ENCODE measurements at regions not wholly inside any gene's neighbourhood (a gene's known extent, or its start where the extent isn't known, plus 50 kb on each side); places are given as distances from the start of the nearest gene placed in this dataset.

DNA sequence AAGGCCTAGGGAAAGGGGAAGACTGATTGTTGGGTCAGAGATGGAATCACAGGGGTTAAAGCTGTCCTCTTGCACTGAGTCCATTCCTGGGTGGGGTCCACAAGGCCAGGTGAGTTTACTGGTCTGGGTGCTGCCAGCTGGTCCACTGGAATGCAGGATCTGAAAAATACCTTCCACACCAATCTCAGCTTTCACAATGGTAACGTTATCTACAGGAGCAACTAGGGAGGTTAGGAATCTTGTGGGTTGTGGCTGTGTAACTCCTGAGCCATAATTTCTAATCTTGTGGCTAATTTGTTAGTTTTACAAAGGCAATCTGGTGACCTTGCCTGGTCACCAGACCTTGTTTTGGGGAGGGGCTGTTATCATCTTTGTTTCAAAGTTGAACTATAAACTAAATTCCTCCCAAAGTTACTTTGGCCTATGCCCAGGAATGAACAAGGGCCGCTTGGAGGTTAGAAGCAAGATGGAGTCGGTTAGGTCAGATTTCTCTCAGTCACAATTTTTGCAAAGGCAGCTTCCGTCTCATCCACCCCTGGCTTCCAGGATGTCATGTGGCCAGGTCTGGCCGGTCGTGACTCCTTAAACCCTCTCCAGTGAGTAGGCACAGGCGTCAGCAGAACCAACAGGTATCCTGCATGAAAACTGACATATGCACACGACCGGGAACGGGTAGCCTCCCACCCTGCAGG, 123.3 kb upstream of the SH3BP4 start:
- Histone ChIP-seq H3K4me1 (ENCODE audit: insufficient read depth, low read length) (no peaks in the 10 kb centered on the region), H3K36me3 (ENCODE audit: insufficient read depth, low read length) (no peaks in the 10 kb centered on the region), H3K27me3 (ENCODE audit: control insufficient read depth in 1 of 2, insufficient read depth in 2 of 2, low read length in 2 of 2) (no peaks in the 10 kb centered on the region), H3K9me3 (ENCODE audit: low read length) (no peaks in the 10 kb centered on the region), H3K27ac (ENCODE audit: low read depth, low read length) (no peak overlapping the region), H3K4me3 (ENCODE audit: low read depth in 1 of 2, low read length in 2 of 2) (no peak overlapping the region), H3K9ac (ENCODE audit: low read length) (no peak overlapping the region)

DNA sequence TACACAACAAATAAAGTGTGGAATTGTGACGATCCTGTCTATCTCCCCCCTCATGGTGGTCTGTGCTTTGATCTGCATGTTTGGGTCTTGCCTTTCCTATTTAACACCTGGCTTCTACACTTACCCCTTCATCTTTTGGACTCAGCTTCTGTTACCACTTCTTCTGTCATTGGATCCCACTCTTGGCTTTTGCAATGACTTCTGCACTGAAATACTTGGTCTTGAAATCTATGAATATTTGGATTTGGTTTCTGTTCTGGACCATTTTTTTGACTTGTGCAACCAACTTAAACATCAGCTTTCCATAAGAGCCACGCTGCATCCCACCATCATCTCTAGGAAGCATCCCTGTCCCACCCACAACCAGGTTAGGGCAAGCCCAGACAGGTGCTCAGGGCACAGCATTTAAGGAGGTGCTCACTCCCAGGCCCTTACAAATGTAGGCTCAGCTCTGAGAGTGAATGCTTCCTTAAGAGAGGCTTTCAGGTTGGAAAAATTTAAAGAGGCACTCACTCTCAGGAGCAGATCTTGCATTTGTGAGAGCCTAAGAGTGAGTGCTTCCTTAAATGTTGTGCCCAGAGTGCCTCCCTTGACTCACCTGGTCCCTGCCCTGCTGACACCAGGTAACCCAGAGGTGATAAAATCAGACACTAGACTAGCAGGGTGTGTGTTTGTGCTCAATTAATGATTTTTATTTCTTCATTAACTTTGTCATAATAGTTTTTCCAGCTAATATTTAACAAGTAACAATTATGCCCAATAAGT, 124.5 kb upstream of the SH3BP4 start:
- Histone ChIP-seq H3K4me3 (ENCODE audit: low read depth in 1 of 2, low read length in 2 of 2) (no peak overlapping the region), H3K4me1 (ENCODE audit: insufficient read depth, low read length) (no peaks in the 10 kb centered on the region), H3K9ac (ENCODE audit: low read length) (no peak overlapping the region), H3K9me3 (ENCODE audit: low read length) (no peaks in the 10 kb centered on the region), H3K36me3 (ENCODE audit: insufficient read depth, low read length) (no peaks in the 10 kb centered on the region), H3K27me3 (ENCODE audit: control insufficient read depth in 1 of 2, insufficient read depth in 2 of 2, low read length in 2 of 2) (no peaks in the 10 kb centered on the region), H3K27ac (ENCODE audit: low read depth, low read length) (no peak overlapping the region)

- Histone ChIP-seq H3K9ac (ENCODE audit: low read length) (no peak overlapping the region), H3K27ac (ENCODE audit: low read depth, low read length) (no peak overlapping the region), H3K4me3 (ENCODE audit: low read depth in 1 of 2, low read length in 2 of 2) (no peak overlapping the region), H3K4me1 (ENCODE audit: insufficient read depth, low read length) (no peaks in the 10 kb centered on the region), H3K36me3 (ENCODE audit: insufficient read depth, low read length) (no peaks in the 10 kb centered on the region), H3K9me3 (ENCODE audit: low read length) (no peaks in the 10 kb centered on the region), H3K27me3 (ENCODE audit: control insufficient read depth in 1 of 2, insufficient read depth in 2 of 2, low read length in 2 of 2) (no peaks in the 10 kb centered on the region)
Observed at GRCh38 chr2:234826681-234827080, 125.1 kb upstream of the SH3BP4 start.

GRCh38 chr2:234825616-234826015, 126.2 kb upstream of the SH3BP4 start:
- no peak overlapping the region for H3K27ac ChIP-seq (ENCODE audit: low read depth, low read length)
- H3K9me3 ChIP-seq (ENCODE audit: low read length), result no peaks in the 10 kb centered on the region
- H3K4me1 ChIP-seq (ENCODE audit: insufficient read depth, low read length), result no peaks in the 10 kb centered on the region
- H3K9ac ChIP-seq (ENCODE audit: low read length), result no peak overlapping the region
- H3K36me3 ChIP-seq (ENCODE audit: insufficient read depth, low read length), result no peaks in the 10 kb centered on the region
- no peaks in the 10 kb centered on the region for H3K27me3 ChIP-seq (ENCODE audit: control insufficient read depth in 1 of 2, insufficient read depth in 2 of 2, low read length in 2 of 2)
- H3K4me3 ChIP-seq (ENCODE audit: low read depth in 1 of 2, low read length in 2 of 2), result no peak overlapping the region

DNA sequence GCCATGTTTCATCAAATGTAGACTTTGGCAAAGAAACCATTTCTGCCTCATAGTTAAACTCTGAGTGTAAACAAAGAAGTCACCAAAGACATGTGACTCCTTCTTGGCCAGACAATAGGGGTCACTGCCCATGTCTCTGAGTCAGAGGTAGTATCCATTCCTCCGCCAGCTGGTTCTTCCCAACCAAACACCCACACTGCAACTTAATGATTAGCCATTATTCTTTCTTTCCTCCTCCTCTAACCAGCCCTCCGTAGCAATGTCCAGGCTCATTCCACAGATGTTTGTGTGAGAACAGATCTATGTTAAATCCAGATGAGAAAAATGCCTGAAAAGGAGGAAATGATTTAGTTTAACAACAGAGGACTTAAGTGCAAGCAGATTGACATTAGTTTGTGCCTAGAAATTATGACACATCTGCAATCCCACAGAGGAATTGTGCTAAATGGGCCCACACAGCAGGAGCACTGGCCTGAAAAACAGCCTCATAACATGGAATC, 127.9 kb upstream of the SH3BP4 start:
- Histone ChIP-seq H3K27me3 (ENCODE audit: control insufficient read depth in 1 of 2, insufficient read depth in 2 of 2, low read length in 2 of 2) (no peaks in the 10 kb centered on the region), H3K4me1 (ENCODE audit: insufficient read depth, low read length) (no peaks in the 10 kb centered on the region), H3K9ac (ENCODE audit: low read length) (no peak overlapping the region), H3K36me3 (ENCODE audit: insufficient read depth, low read length) (no peaks in the 10 kb centered on the region), H3K9me3 (ENCODE audit: low read length) (no peaks in the 10 kb centered on the region), H3K27ac (ENCODE audit: low read depth, low read length) (no peak overlapping the region), H3K4me3 (ENCODE audit: low read depth in 1 of 2, low read length in 2 of 2) (no peak overlapping the region)

- no peaks in the 10 kb centered on the region for H3K36me3 ChIP-seq (ENCODE audit: insufficient read depth, low read length)
- no peaks in the 10 kb centered on the region for H3K9me3 ChIP-seq (ENCODE audit: low read length)
- H3K9ac ChIP-seq (ENCODE audit: low read length), result no peak overlapping the region
Observed at GRCh38 chr2:234823196-234823876, 128.5 kb upstream of the SH3BP4 start.

DNA sequence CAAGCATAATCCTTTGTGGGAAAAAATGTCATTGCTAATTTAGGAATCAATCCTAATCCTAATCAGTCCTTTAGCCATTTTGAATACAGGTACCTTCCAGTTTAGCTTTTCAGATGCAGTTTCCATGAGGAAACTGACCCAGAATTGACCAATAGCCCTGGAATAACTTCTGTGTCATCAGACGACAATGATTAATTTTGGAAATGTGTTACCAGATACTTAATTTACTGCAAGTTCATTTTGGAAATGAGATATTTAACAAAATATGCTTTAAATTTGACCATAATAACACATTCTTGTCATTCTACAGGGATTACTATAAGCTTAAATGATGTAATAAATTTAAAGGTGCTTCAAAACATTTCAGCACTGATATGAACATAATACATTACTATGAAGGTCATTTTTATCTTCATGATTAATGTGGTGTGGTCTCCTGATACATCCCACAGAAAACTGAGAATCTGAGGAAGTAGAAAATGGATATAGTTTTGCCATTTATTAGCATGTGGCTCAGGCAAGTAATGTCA, 129.8 kb upstream of the SH3BP4 start:
- Histone ChIP-seq H3K9me3 (ENCODE audit: low read length) (no peaks in the 10 kb centered on the region), H3K4me1 (ENCODE audit: insufficient read depth, low read length) (no peaks in the 10 kb centered on the region), H3K9ac (ENCODE audit: low read length) (no peak overlapping the region), H3K36me3 (ENCODE audit: insufficient read depth, low read length) (no peaks in the 10 kb centered on the region), H3K27me3 (ENCODE audit: control insufficient read depth in 1 of 2, insufficient read depth in 2 of 2, low read length in 2 of 2) (no peaks in the 10 kb centered on the region), H3K27ac (ENCODE audit: low read depth, low read length) (no peak overlapping the region), H3K4me3 (ENCODE audit: low read depth in 1 of 2, low read length in 2 of 2) (no peak overlapping the region)

More at GRCh38 chr2:234823196-234823876, 128.5 kb upstream of the SH3BP4 start:
- H3K4me1 ChIP-seq (ENCODE audit: insufficient read depth, low read length), result no peaks in the 10 kb centered on the region
- no peak overlapping the region for H3K27ac ChIP-seq (ENCODE audit: low read depth, low read length)
- no peaks in the 10 kb centered on the region for H3K27me3 ChIP-seq (ENCODE audit: control insufficient read depth in 1 of 2, insufficient read depth in 2 of 2, low read length in 2 of 2)
- no peak overlapping the region for H3K4me3 ChIP-seq (ENCODE audit: low read depth in 1 of 2, low read length in 2 of 2)

- H3K4me3 ChIP-seq (ENCODE audit: low read depth in 1 of 2, low read length in 2 of 2), result no peak overlapping the region
- no peaks in the 10 kb centered on the region for H3K27me3 ChIP-seq (ENCODE audit: control insufficient read depth in 1 of 2, insufficient read depth in 2 of 2, low read length in 2 of 2)
- H3K4me1 ChIP-seq (ENCODE audit: insufficient read depth, low read length), result no peaks in the 10 kb centered on the region
- H3K9me3 ChIP-seq (ENCODE audit: low read length), result no peaks in the 10 kb centered on the region
- no peak overlapping the region for H3K27ac ChIP-seq (ENCODE audit: low read depth, low read length)
- no peaks in the 10 kb centered on the region for H3K36me3 ChIP-seq (ENCODE audit: insufficient read depth, low read length)
- no peak overlapping the region for H3K9ac ChIP-seq (ENCODE audit: low read length)
Observed at GRCh38 chr2:234818937-234819336, 132.9 kb upstream of the SH3BP4 start.

DNA sequence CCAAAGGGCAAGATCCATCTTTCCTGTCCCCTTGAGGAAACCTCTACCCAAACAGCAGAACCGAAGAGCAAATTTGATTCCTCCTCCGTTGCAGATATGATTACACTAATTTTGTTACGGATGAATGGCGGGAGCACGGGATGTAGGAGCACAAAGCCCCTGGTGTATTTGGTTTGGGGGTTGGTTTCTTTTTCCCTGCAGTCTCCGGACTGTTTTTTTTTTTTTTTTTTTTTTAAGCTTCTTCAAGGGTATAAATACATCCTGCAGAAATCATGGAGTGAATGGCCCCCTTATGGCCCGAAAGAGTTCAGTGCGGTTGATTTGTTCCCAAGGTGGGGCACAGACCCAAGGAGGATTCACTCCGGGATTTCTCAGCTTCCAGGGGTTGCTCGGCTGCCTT, 135.3 kb upstream of the SH3BP4 start:
- H3K27ac ChIP-seq (ENCODE audit: low read depth, low read length), result no peak overlapping the region

GRCh38 chr2:234816056-234816455, 135.8 kb upstream of the SH3BP4 start:
- Histone ChIP-seq H3K27ac (ENCODE audit: low read depth, low read length) (no peak overlapping the region), H3K9ac (ENCODE audit: low read length) (no peak overlapping the region), H3K27me3 (ENCODE audit: control insufficient read depth in 1 of 2, insufficient read depth in 2 of 2, low read length in 2 of 2) (no peaks in the 10 kb centered on the region), H3K4me1 (ENCODE audit: insufficient read depth, low read length) (no peaks in the 10 kb centered on the region), H3K4me3 (ENCODE audit: low read depth in 1 of 2, low read length in 2 of 2) (no peak overlapping the region), H3K36me3 (ENCODE audit: insufficient read depth, low read length) (no peaks in the 10 kb centered on the region), H3K9me3 (ENCODE audit: low read length) (no peaks in the 10 kb centered on the region)

More for the DNA sequence above, 135.3 kb upstream of the SH3BP4 start:
- Histone ChIP-seq H3K9ac (ENCODE audit: low read length) (no peak overlapping the region), H3K27me3 (ENCODE audit: control insufficient read depth in 1 of 2, insufficient read depth in 2 of 2, low read length in 2 of 2) (no peaks in the 10 kb centered on the region), H3K4me3 (ENCODE audit: low read depth in 1 of 2, low read length in 2 of 2) (no peak overlapping the region), H3K9me3 (ENCODE audit: low read length) (no peaks in the 10 kb centered on the region), H3K36me3 (ENCODE audit: insufficient read depth, low read length) (no peaks in the 10 kb centered on the region), H3K4me1 (ENCODE audit: insufficient read depth, low read length) (no peaks in the 10 kb centered on the region)

- H3K4me1 ChIP-seq (ENCODE audit: insufficient read depth, low read length), result no peaks in the 10 kb centered on the region
Observed at GRCh38 chr2:234814374-234814773, 137.4 kb upstream of the SH3BP4 start.

More at GRCh38 chr2:234814374-234814773, 137.4 kb upstream of the SH3BP4 start:
- Histone ChIP-seq H3K36me3 (ENCODE audit: insufficient read depth, low read length) (no peaks in the 10 kb centered on the region), H3K9ac (ENCODE audit: low read length) (no peak overlapping the region), H3K27me3 (ENCODE audit: control insufficient read depth in 1 of 2, insufficient read depth in 2 of 2, low read length in 2 of 2) (no peaks in the 10 kb centered on the region), H3K9me3 (ENCODE audit: low read length) (no peaks in the 10 kb centered on the region), H3K4me3 (ENCODE audit: low read depth in 1 of 2, low read length in 2 of 2) (no peak overlapping the region), H3K27ac (ENCODE audit: low read depth, low read length) (no peak overlapping the region)
